Ovary (tissue), 3 donors: ENCODE measurements at regions not wholly inside any gene's neighbourhood (a gene's known extent, or its start where the extent isn't known, plus 50 kb on each side); places are given as distances from the start of the nearest gene placed in this dataset.

ENCODE experiments used
- POLR2A ChIP-seq: fragments of 450-650 bp; IDR thresholded peaks from one replicate; pipeline ENCODE4 v1.6.1; 2017; ENCODE audit warnings: antibody characterized with exemption, mild to moderate bottlenecking, moderate library complexity
- TF ChIP-seq, protein P1 (sequence below), 3 donors: fragments of 450-650 bp in 2 of 3; fragments of 200-600 bp in 1 of 3; IDR thresholded peaks; one replicate each; pipeline versions ENCODE4 v1.5.1 to v1.8.0; 2016 to 2022; ENCODE audit warnings: antibody characterized with exemption in 3 of 3, mild to moderate bottlenecking in 1 of 3
- donor health status: DM: no; HTN: no; CAD: no.

DNA sequence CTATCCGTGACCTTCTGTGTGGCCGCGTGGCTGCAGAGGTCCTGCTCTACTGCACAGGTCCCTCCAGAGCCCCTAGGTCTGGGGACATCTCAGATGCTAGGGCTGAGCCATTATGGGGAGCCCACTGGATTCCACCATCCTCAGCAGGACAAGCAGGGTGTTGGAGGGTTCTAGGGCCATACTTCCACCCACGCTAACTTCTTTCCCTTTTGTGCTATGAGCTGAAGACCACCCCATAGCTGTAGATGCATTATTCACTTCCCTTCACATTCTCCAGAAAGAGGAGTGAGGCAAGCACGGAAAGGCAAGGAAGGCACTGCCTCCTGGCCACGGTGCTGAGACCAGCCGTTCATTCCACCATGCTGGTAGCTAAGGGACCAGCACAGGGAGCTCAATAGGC lies 149.5 kb upstream of the MYCN start:
- TF ChIP-seq, protein P1, sequence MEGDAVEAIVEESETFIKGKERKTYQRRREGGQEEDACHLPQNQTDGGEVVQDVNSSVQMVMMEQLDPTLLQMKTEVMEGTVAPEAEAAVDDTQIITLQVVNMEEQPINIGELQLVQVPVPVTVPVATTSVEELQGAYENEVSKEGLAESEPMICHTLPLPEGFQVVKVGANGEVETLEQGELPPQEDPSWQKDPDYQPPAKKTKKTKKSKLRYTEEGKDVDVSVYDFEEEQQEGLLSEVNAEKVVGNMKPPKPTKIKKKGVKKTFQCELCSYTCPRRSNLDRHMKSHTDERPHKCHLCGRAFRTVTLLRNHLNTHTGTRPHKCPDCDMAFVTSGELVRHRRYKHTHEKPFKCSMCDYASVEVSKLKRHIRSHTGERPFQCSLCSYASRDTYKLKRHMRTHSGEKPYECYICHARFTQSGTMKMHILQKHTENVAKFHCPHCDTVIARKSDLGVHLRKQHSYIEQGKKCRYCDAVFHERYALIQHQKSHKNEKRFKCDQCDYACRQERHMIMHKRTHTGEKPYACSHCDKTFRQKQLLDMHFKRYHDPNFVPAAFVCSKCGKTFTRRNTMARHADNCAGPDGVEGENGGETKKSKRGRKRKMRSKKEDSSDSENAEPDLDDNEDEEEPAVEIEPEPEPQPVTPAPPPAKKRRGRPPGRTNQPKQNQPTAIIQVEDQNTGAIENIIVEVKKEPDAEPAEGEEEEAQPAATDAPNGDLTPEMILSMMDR (IDR thresholded peaks at IDR 0.05) = no peak
- TF ChIP-seq POLR2A = no peak
